HG03097 (cell line): ENCODE measurements at regions not wholly inside any gene's neighbourhood (a gene's known extent, or its start where the extent isn't known, plus 50 kb on each side); places are given as distances from the start of the nearest gene placed in this dataset.
"Not testable (repeated sequence)": the region's sequence is repeated elsewhere in the genome, so short reads cannot be mapped to it uniquely, and the experiment has no call there.

Experiments used
- ATAC-seq: cut with Tn5 transposase; IDR thresholded peaks from one replicate; pipeline ENCODE4 v1.9.1; 2021; ENCODE audit not compliant: unreplicated experiment, low FRiP score

GRCh38 chr1:173341307-173341706 lies 134.2 kb upstream of the TNFSF4 start:
- ATAC-seq, result no peak

GRCh38 chr1:173341971-173342370 lies 134.8 kb upstream of the TNFSF4 start:
- no peak for ATAC-seq

- no peak for ATAC-seq
Observed at GRCh38 chr1:173342736-173343135, 134.4 kb upstream of the PRDX6 start.

GRCh38 chr1:173344034-173344743 lies 132.9 kb upstream of the PRDX6 start:
- ATAC-seq, result no peak

GRCh38 chr1:173347282-173347818 lies 129.8 kb upstream of the PRDX6 start:
- ATAC-seq, result no peak

- not testable (repeated sequence) for ATAC-seq
Observed at GRCh38 chr1:173352635-173353034, 124.5 kb upstream of the PRDX6 start.

- no peak for ATAC-seq
Observed at GRCh38 chr1:173353350-173353749, 123.8 kb upstream of the PRDX6 start.

GRCh38 chr1:173354937-173355280 lies 122.2 kb upstream of the PRDX6 start:
- ATAC-seq, result no peak

GRCh38 chr1:173355281-173356031 lies 121.7 kb upstream of the PRDX6 start:
- no peak for ATAC-seq

GRCh38 chr1:173356191-173356762 lies 120.9 kb upstream of the PRDX6 start:
- ATAC-seq, result no peak

GRCh38 chr1:173360487-173361063 lies 116.6 kb upstream of the PRDX6 start:
- ATAC-seq, result no peak

GRCh38 chr1:173362543-173362942 lies 114.6 kb upstream of the PRDX6 start:
- ATAC-seq, result no peak

- no peak for ATAC-seq
Observed at GRCh38 chr1:173364827-173365226, 112.3 kb upstream of the PRDX6 start.

- no peak for ATAC-seq
Observed at GRCh38 chr1:173365341-173365740, 111.8 kb upstream of the PRDX6 start.

GRCh38 chr1:173367136-173367535 lies 110.0 kb upstream of the PRDX6 start:
- ATAC-seq, result no peak

GRCh38 chr1:173370586-173370985 lies 106.5 kb upstream of the PRDX6 start:
- not testable (repeated sequence) for ATAC-seq

- ATAC-seq, result not testable (repeated sequence)
Observed at GRCh38 chr1:173376065-173376464, 101.1 kb upstream of the PRDX6 start.

- no peak for ATAC-seq
Observed at GRCh38 chr1:173377266-173377665, 99.9 kb upstream of the PRDX6 start.

- ATAC-seq, result no peak
Observed at GRCh38 chr1:173383351-173383750, 93.8 kb upstream of the PRDX6 start.

- ATAC-seq, result no peak
Observed at GRCh38 chr1:173388352-173388751, 88.8 kb upstream of the PRDX6 start.
